Activated B cell treated with CpG ODN at 0.5 μM for 24 hours (primary cell): ENCODE measurements at regions not wholly inside any gene's neighbourhood (a gene's known extent, or its start where the extent isn't known, plus 50 kb on each side); places are given as distances from the start of the nearest gene placed in this dataset.

Experiments
- ATAC-seq: fragments of 200-7000 bp; cut with Tn5 transposase; one replicate; pipeline ENCODE4 v1.10.0; 2021; ENCODE audit warnings: low read depth, mild to moderate bottlenecking, moderate library complexity
- CTCF ChIA-PET: fragments of 350-600 bp; sonication (Branson Sonifier 250); formaldehyde crosslinking; loops from one replicate; lab custom pipeline; 2021; ENCODE audit warnings: antibody characterized with exemption; lab: Charles Lee
- POLR2A ChIA-PET: fragments of 350-600 bp; sonication (Branson Sonifier 250); formaldehyde crosslinking; loops from one replicate; lab custom pipeline; 2021; ENCODE audit warnings: antibody characterized with exemption; lab: Charles Lee
- DNase-seq: peaks from one replicate; pipeline ENCODE4 v3.0.0; 2022
- H3K27ac Mint-ChIP-seq: one replicate; pipeline ENCODE4 v1.8.0; 2020; ENCODE audit warnings: mixed read lengths
- H3K27me3 Mint-ChIP-seq: one replicate; pipeline ENCODE4 v1.8.0; 2021; ENCODE audit warnings: mixed read lengths
- H3K36me3 Mint-ChIP-seq: one replicate; pipeline ENCODE4 v1.8.0; 2021; ENCODE audit warnings: low read depth, mixed read lengths
- H3K4me1 Mint-ChIP-seq: one replicate; pipeline ENCODE4 v1.8.0; 2021; ENCODE audit warnings: mixed read lengths
- H3K4me3 Mint-ChIP-seq: one replicate; pipeline ENCODE4 v1.8.0; 2020; ENCODE audit warnings: mild to moderate bottlenecking, mixed read lengths
- H3K9me3 Mint-ChIP-seq: one replicate; pipeline ENCODE4 v1.8.0; 2020; ENCODE audit warnings: mixed read lengths
- CTCF ChIP-seq: fragments of 200-600 bp; IDR thresholded peaks from one replicate; pipeline ENCODE4 v1.8.0; 2022; ENCODE audit warnings: antibody characterized with exemption, mild to moderate bottlenecking
- intact Hi-C: fragments of 100-400 bp; cut with micrococcal nuclease; formaldehyde crosslinking; loops from one replicate; pipeline ENCODE4 v1.15.1; 2024

GRCh38 chr5:2579126-2579525 is 172.4 kb downstream of the IRX2 start:
- Mint-ChIP-seq H3K27ac (no peak overlapping the region), H3K9me3 (peaks cover 12% of the 10 kb centered on the region), H3K36me3 (no peaks in the 10 kb centered on the region), H3K4me1 (no peaks in the 10 kb centered on the region), H3K27me3 (no peaks in the 10 kb centered on the region), H3K4me3 (no peak overlapping the region)
- no peak for ATAC-seq
- POLR2A ChIA-PET = no interaction called here
- CTCF ChIA-PET = no interaction called here
- TF ChIP-seq CTCF = no peak
- intact Hi-C loops = no loop called here
- DNase-seq = no peak

GRCh38 chr5:2577312-2578036 is 174.0 kb downstream of the IRX2 start:
- no peaks in the 10 kb centered on the region for H3K4me1 Mint-ChIP-seq
- intact Hi-C loops = no loop called here
- no peaks in the 10 kb centered on the region for H3K36me3 Mint-ChIP-seq
- ChIA-PET POLR2A (no interaction called here), CTCF (no interaction called here)
- ATAC-seq = no peak
- no peak for TF ChIP-seq CTCF
- H3K4me3 Mint-ChIP-seq = no peak overlapping the region
- H3K27me3 Mint-ChIP-seq = no peaks in the 10 kb centered on the region
- no peak for DNase-seq
- H3K9me3 Mint-ChIP-seq = peaks cover 12% of the 10 kb centered on the region
- no peak overlapping the region for H3K27ac Mint-ChIP-seq

DNA sequence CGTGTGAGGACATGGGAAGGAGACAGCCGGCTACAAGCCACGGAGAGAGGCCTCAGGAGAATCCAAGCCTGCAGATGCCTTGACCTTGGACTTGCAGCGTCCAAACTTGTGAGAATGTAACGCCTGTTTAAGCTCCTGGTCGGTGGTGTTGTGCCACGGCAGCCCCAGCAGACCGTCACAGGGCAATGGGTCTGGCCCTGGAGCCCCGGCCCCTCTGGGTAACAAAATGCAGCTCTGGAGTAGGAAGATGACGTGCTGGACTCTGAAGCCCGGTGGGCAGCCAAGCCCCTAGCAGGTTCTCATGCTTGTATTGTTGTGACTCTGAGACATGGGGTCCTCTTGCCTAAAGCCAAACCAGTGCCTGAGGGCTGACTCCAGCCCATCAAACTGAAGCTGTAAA is 174.7 kb downstream of the IRX2 start:
- ChIA-PET POLR2A (no interaction called here), CTCF (no interaction called here)
- Mint-ChIP-seq H3K4me1 (no peaks in the 10 kb centered on the region), H3K4me3 (no peak overlapping the region), H3K27me3 (no peaks in the 10 kb centered on the region), H3K27ac (no peak overlapping the region), H3K36me3 (no peaks in the 10 kb centered on the region), H3K9me3 (peaks cover 12% of the 10 kb centered on the region)
- DNase-seq = no peak
- no peak for TF ChIP-seq CTCF
- intact Hi-C loops = no loop called here
- ATAC-seq = no peak

GRCh38 chr5:2575871-2576270 is 175.6 kb downstream of the IRX2 start:
- Mint-ChIP-seq H3K9me3 (peaks cover 12% of the 10 kb centered on the region), H3K4me1 (no peaks in the 10 kb centered on the region), H3K36me3 (no peaks in the 10 kb centered on the region), H3K4me3 (no peak overlapping the region), H3K27me3 (no peaks in the 10 kb centered on the region), H3K27ac (no peak overlapping the region)
- CTCF ChIA-PET = no interaction called here
- no peak for ATAC-seq
- intact Hi-C loops = no loop called here
- no peak for TF ChIP-seq CTCF
- POLR2A ChIA-PET = no interaction called here
- no peak for DNase-seq

- no peaks in the 10 kb centered on the region for H3K27me3 Mint-ChIP-seq
- ChIA-PET POLR2A (no interaction called here), CTCF (no interaction called here)
- H3K4me1 Mint-ChIP-seq = no peaks in the 10 kb centered on the region
- no peak for ATAC-seq
- peaks cover 12% of the 10 kb centered on the region for H3K9me3 Mint-ChIP-seq
- TF ChIP-seq CTCF = no peak
- no peak overlapping the region for H3K27ac Mint-ChIP-seq
- H3K36me3 Mint-ChIP-seq = no peaks in the 10 kb centered on the region
- DNase-seq = no peak
- no peak overlapping the region for H3K4me3 Mint-ChIP-seq
- intact Hi-C loops = no loop called here
Measured at GRCh38 chr5:2575292-2575691, 176.2 kb downstream of the IRX2 start.
